CD4-positive, alpha-beta T cell treated with Interleukin-10 for 1 hour (primary cell): ENCODE measurements at regions not wholly inside any gene's neighbourhood (a gene's known extent, or its start where the extent isn't known, plus 50 kb on each side); places are given as distances from the start of the nearest gene placed in this dataset.

Experiments
- DNase-seq: peaks from one replicate; pipeline ENCODE4 v3.0.0-alpha.2; 2020

DNA sequence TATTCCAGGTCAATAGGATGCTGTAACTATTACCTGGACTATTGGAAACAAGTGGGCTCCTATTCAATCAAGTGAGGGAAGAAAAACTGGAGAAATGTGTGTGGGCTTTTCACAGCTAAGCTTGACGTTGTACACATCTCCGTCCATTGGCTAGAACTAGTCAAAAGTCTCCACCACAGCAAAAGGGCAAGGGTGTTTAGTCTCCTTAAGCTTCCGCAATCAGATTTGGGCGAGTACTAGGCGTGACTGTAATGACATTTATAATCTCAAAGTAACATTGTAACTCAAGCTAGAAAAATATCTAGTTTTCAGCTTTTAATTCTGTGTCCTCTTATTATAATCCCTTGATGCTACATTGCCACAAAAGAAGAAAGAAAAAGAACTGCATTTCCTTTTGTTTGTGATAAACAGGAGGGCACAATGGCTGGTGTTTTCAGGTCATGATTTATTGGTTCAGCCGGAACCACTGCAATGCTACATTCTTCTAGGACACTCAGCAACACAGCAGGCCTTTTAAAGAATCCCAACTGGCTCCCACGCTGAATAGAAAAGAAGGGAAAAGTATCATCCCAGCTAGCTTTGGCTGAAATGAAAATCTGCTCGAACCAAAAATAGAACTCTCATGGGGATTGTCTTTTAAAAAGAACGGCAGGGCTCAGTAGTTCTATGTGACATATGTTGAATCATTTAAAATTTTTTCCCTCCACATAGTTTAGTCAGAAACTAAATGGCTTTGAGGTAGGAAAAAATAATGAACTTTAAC lies 387.7 kb downstream of the BTBD3 start:
- no peak for DNase-seq

GRCh38 chr20:12306107-12306506 lies 388.4 kb downstream of the BTBD3 start:
- no peak for DNase-seq

- DNase-seq = no peak
Measured at GRCh38 chr20:12311094-12311865, 393.6 kb downstream of the BTBD3 start.

DNA sequence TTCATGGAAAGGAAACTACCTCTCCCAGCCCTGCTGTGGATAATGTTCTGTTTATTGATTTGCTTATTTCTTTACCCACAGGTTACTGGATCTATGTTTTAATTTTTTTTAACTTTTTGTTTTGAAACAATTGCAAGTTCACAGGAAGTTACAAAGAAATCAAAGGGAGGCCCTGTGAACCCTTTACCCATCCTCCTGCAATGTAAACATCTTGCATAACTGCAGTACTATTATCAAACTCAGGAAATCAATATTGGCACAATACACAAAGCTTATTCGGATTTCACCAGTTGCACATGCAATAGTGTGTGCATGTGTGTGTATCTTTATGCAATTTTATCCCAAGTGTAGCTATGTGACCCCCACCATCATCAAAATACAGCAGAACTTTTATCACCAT lies 398.0 kb downstream of the BTBD3 start:
- DNase-seq = no peak

DNA sequence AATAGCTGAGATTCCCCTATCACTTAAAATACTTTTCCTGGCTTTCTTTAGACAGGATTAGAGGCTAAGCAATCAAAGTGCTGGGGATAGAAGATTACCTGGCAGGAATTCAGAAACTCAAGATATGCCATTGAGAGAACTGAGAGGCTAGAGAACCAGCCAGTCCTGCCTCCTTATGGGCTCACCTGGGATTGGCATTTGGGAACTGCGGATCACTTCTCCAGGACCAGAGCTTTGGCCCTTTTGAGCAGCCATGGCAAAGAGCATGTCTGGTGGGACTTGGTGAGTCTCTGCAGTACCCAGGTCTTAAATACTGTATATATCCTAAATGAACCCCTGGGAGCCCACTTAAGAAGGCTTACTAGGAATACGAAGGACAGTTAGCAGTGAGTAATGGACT lies 399.1 kb downstream of the BTBD3 start:
- DNase-seq = no peak

DNA sequence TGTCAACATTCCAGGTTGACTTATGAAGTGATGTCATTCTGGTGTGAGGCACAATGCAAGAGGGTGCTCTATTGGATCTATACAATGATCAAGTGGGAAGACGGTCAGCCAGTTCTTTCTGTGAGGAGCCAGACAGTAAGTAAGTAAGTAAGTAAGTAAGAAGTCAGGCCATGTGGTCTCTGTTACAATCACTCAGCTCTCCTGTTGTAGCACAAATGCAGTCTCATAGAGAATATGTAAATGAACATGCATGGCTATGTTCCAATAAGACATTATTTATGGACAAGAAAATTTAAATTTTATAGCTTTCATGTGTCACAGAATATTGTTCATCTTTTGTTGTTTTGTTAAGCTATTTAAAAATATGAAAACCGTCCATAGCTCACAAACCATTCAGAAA lies 399.7 kb downstream of the BTBD3 start:
- DNase-seq = no peak

- no peak for DNase-seq
Measured at GRCh38 chr20:12318043-12318442, 400.4 kb downstream of the BTBD3 start.

DNA sequence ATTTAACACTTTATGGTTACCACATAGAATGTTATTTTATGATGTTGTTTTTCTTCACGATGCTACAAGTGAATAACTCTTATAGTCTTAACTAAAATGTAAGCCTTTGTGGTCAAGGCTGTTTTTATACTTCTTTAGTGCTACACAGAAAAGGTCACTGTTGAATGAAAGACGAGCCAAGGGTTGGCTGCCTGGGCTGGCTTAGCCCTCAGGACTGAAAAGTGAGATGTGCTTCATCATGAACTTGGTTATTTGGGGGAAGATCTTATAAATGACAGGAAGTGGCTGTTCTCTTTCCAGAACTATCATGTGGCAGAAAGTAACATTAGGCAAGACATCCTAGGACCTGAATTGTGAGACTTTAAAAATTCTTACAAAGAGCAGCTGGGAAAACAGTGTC lies 404.0 kb downstream of the BTBD3 start:
- no peak for DNase-seq

DNA sequence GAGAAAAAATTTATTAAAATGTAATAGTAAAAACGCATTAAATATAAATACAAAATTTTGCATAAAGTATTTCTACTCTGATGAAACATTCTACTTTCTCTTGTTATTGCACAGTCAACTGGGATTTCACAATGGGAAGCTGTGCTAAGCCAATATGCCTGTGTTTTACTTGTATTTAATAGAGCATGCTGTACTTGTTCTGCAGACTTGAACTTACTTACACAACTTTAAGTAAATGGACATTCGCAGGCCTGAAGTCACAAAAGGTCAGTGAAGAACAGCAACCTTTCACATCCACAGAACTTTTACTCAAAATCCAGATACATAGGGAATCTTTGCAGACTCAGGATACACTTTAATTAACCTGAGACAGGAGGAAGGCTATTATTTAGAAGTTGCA lies 409.5 kb downstream of the BTBD3 start:
- DNase-seq = no peak

DNA sequence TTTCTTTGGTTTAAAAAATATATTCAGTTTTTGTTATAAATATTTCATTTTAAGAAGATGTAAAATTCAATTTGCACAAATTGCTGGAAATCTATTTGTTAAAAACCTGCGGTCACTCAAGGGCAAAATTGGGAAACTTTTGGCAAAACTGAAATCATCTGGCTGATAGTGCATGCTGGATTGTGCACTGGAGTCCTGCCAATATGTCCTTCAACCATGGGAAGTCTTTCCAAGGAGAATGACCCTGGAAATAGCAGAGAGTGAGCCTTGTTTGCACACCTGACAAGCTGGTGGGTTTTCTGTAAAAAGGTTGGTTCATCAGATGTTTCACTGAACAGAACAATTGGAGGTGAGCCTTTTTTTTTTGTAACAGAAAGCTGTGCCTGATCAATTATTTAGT lies 413.5 kb downstream of the BTBD3 start:
- DNase-seq = no peak

- no peak for DNase-seq
Measured at GRCh38 chr20:12337601-12338000, 419.9 kb downstream of the BTBD3 start.

DNA sequence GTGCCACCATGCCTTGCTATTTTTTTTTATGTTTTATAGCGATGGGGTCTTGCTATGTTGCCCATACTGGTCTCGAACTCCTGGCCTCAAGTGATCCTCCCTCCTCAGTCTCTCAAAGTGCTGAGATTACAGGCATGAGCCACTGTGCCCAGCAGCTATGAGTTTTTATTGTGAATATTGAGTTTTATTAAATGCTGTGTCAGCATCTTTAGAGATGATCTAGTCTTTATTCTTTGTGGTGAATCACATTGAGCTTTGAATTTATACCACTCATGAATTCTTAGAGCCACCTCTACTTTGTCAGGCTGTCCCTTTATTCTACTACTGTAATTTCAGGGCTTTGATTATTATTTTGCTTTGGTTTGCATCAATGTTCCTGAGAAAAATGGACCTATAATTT lies 428.3 kb downstream of the BTBD3 start:
- no peak for DNase-seq

DNA sequence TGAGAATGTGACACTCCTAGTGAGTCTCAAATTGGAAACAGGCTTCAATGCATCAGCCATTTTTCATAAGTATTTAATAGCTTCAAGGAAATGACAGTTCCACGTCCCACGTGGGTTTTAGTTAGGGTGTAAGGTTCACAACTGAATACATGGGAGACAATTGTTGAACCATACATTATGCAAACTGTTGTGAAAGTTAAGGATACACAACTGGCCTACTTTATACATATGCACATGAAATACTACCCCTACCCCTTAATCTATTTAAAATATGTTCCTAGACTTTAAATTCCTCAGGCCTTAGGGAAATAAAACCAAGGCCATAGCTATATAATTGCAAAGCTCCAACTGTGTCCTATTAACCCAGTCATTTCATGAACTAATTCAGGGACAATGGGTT lies 436.1 kb downstream of the BTBD3 start:
- no peak for DNase-seq

DNA sequence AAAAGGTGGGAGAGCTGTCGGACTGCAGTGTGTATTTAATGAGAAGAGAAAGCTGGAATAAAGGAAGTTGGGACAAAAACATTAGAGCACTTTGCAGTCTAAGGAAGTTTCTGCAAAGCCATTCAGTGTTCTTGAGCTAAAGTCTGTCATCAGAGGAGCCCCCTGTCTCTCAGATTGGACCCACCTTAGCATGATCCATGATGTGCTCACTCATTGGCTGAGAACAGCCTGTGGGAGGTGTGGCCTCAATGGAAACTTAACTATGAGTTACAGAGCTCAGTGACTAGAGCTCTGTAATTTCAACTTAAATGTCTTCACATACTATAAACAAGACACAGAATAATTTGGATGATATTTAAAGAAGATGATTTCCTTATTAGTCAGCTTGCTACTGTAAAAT lies 437.0 kb downstream of the BTBD3 start:
- no peak for DNase-seq

DNA sequence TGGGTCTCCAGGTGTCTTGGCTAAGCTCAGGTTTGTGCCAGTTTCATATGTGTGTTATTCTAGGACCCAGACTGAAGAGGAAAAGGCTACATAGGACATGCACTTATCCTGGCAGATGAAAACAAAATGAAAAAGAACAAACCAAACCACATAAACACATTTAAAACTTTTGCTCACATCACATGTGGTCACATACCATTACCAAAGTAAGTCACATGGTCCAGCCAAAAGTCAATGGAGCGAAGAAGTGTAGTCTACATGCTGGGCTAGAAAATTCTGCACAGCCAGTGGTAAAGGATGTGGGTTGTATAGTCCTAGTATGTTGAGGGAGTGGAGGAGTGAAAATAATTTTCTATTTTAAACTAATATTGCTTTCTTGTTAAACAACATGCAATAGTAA lies 437.5 kb downstream of the BTBD3 start:
- no peak for DNase-seq

DNA sequence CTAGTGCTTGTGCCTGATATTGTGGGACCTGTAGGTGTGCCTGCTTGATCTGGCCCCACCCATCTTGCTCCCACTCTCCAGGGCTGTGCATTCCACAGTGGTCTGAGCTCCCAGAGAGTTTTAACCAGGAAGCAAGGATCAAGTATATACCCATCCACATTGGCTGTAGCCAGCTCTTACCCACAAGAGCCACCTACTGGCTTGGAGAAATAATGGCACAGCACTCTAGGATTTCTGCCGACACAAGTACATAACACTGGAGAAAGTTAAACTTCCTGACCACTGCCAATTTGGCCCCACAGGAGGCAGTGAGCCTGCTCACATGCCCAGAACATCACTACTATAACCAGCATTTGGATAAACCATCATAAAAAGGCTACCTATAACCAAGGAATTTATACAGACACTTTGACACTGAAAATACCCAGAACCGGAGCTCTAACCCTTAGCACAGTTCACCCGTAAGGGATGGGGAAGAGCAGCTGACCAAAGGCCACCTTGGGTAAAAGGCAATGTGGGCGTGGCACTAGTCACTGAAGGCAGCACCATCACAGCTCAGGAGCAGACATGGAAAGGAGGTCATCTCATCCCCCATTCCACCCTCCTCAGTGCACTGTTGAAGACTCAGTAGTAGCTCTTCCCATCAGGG lies 440.4 kb downstream of the BTBD3 start:
- no peak for DNase-seq

GRCh38 chr20:12358655-12359009 lies 440.9 kb downstream of the BTBD3 start:
- no peak for DNase-seq

DNA sequence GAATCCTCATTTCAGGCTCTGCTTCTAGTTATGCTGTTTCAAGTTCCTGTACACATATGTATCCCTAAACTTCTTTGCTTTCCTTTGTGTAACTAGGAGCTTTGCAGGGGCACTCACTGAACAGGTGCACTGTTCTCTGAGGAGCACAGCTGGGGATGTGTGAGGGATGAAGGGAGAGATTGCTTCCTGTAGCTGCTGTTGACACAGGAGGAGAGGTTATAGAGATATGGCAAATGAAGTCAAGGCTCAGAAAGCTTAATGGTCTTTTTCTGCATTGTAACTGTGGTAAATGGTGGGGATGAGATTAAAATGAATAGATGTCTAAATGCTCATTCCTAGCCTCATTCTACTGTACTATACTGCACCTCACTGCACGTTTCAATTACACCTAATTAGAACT lies 454.3 kb downstream of the BTBD3 start:
- DNase-seq = no peak

DNA sequence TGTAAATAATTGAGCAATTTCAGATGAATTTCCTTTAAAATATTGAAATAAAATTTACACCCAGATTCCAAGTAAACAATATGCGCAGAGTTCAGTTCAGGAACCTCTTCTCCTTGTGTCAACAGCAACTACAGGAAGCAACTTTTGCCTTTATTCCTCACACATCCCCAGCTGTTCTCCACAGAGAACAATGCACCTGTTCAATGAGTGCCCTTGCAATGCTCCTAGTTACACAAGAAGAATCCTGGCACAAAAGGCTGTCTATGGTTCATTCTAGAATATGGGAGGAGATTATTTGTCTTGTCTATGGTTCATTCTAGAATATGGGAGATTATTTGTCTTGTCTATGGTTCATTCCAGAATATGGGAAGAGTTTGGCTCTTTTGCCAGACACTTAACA lies 454.9 kb downstream of the BTBD3 start:
- DNase-seq = no peak

DNA sequence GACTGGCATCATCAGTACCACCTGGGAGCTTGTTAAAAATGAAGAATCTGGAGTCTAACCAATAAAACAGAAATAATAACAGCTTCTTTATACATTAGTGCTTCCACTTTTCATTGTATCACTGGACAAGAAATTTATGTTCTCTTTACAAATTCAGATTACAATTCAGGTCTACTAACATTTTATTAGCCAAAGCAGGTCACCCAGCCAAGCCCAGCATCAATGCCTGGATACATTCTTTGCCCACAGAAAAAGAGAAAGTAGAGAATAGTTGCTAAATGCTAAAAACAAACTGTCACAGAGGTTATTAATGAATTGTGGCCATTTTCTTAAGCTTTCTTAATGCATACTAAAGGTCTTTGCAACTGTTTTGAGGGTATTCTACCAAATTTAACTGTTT lies 458.3 kb downstream of the BTBD3 start:
- DNase-seq = no peak

- no peak for DNase-seq
Measured at GRCh38 chr20:12383821-12384220, 466.1 kb downstream of the BTBD3 start.

GRCh38 chr20:12386821-12387220 lies 469.1 kb downstream of the BTBD3 start:
- no peak for DNase-seq

DNA sequence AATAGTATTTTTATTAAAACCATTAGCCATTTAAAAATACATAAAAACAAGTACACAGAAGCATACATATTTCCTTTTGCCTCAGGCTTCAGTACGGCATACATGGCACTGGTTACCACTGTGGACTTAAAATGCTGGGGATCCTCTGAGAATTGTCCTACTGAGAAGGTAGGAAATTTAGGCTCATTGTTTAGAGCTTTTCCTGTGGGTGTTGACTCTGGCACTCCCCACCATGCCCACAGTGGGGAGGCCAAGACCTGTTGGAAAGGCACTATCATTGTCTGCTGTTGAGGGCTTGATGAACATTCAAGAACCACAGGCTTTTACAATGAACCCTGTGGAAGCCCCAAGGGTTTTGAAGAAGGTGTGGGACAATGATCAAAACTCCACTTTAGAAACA lies 473.4 kb downstream of the BTBD3 start:
- no peak for DNase-seq

DNA sequence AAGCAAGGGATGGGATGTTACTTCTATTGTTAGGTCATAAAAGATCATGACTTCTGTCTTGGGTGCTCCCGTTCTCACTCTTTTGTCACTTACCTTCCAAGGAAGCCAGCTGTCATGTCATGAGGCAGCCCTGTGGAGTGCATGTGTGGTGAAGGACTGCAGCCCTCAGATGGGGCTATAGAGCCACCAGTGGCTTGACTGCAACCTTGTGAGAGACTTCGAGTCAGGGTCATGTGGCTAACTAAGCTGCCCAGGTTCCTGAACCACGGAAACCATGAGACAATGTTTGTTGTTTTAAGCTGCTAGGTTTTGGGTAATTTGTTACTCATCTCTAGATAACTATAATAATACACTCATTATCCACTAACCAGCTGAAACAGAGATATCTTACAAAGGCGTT lies 477.1 kb downstream of the BTBD3 start:
- no peak for DNase-seq
